ENCODE measurements at regions not wholly inside any gene's neighbourhood (a gene's known extent, or its start where the extent isn't known, plus 50 kb on each side); places are given as distances from the start of the nearest gene placed in this dataset.

DNA sequence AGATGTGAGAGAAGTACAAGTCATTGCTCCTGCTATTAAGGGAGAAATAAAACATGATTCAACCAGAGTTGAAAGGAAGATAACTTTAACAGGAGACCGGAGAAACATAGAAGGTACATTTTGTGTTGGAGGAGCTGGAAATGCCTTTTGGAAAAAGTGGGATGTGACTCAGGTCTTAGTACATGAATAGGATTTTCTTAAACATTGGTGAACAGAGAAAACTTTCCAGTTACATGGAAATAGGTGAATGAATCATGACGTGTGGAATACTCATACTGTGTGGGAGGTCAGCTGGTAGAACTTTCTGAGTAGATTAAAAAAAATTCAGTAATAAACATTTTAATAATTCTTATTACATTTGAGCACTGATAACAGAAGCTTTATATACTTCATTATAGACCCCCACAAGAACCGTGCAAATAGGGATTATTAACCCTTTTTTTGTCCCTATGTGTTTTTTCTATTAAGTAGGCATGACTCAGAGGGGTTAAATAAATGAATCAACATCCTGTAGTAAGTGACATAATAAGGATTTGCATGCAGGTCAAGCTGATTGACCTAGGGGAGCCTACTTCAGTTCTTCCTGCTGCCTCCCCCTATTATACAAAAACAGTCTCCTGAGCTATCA lies 710.5 kb downstream of the NOVA1 start:
- TF ChIP-seq, protein P1, sequence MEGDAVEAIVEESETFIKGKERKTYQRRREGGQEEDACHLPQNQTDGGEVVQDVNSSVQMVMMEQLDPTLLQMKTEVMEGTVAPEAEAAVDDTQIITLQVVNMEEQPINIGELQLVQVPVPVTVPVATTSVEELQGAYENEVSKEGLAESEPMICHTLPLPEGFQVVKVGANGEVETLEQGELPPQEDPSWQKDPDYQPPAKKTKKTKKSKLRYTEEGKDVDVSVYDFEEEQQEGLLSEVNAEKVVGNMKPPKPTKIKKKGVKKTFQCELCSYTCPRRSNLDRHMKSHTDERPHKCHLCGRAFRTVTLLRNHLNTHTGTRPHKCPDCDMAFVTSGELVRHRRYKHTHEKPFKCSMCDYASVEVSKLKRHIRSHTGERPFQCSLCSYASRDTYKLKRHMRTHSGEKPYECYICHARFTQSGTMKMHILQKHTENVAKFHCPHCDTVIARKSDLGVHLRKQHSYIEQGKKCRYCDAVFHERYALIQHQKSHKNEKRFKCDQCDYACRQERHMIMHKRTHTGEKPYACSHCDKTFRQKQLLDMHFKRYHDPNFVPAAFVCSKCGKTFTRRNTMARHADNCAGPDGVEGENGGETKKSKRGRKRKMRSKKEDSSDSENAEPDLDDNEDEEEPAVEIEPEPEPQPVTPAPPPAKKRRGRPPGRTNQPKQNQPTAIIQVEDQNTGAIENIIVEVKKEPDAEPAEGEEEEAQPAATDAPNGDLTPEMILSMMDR (IDR thresholded peaks at IDR 0.05) = no peak
- TF ChIP-seq POLR2A (IDR thresholded peaks at IDR 0.05) (no peak), EP300 (IDR thresholded peaks at IDR 0.05) (no peak)

All from gastroesophageal sphincter (tissue), 3 donors.